SK-N-SH (cell line): ENCODE measurements at regions not wholly inside any gene's neighbourhood (a gene's known extent, or its start where the extent isn't known, plus 50 kb on each side); places are given as distances from the start of the nearest gene placed in this dataset.

Experiments
- CTCF ChIA-PET: fragments of 300-600, 350-600 bp; formaldehyde crosslinking; extraction: SDS; loops from one replicate; lab custom pipeline; 2021; lab: Yijun Ruan, JAX
- POLR2A ChIA-PET: fragments of 350-600 bp; sonication (Branson Sonifier 250); formaldehyde crosslinking; extraction: SDS; loops from one replicate; lab custom pipeline; 2020; ENCODE audit warnings: antibody characterized with exemption, inconsistent platforms; lab: Yijun Ruan, JAX
- DNase-seq: peaks from one replicate; pipeline ENCODE4 v3.0.0; 2012
- H2AFZ ChIP-seq: fragments of 200-600 bp; sonication (generic); 2 replicates; pipeline ENCODE4 v1.8.1; 2016; ENCODE audit warnings: antibody characterized with exemption, mild to moderate bottlenecking, low read depth
- H3F3A ChIP-seq: fragments of 200-600 bp; sonication (generic); replicated peaks from 2 replicates; pipeline ENCODE3; 2016; ENCODE audit warnings: antibody characterized with exemption, mild to moderate bottlenecking; ENCODE audit not compliant: insufficient read depth
- H3K27ac ChIP-seq, 2 experiments: fragments of 200-500 bp in 1 of 2; fragments of 200-600 bp in 1 of 2; sonication (Bioruptor generic) in 1 of 2; sonication (generic), shearing (Covaris generic) in 1 of 2; 2 replicates each; pipeline versions ENCODE4 v1.5.1 to v1.6.1; 2014 to 2016; ENCODE audit warnings: low read depth in 2 of 2, inconsistent platforms in 1 of 2, low read length in 1 of 2, mild to moderate bottlenecking in 1 of 2, mixed read lengths in 1 of 2
- H3K27me3 ChIP-seq: fragments of 200-600 bp; sonication (generic), shearing (Covaris generic); 2 replicates; pipeline ENCODE4 v1.6.1; 2016; ENCODE audit warnings: mixed run types; ENCODE audit not compliant: insufficient read depth
- H3K36me3 ChIP-seq, 2 experiments: fragments of 200-500 bp in 1 of 2; fragments of 200-600 bp in 1 of 2; sonication (Bioruptor generic) in 1 of 2; sonication (generic) in 1 of 2; replicated peaks in 1 of 2; 2 replicates each; pipeline versions ENCODE3 to v1.5.1; 2014 to 2016; ENCODE audit warnings: low read length in 1 of 2, mild to moderate bottlenecking in 1 of 2; ENCODE audit not compliant: insufficient read depth in 2 of 2, control insufficient read depth in 1 of 2
- H3K4me1 ChIP-seq, 2 experiments: fragments of 200-500 bp in 1 of 2; fragments of 200-600 bp in 1 of 2; sonication (Bioruptor generic) in 1 of 2; sonication (generic), shearing (Covaris generic) in 1 of 2; 2 replicates each; pipeline versions ENCODE4 v1.5.1 to v1.6.1; 2014 to 2016; ENCODE audit warnings: low read depth in 1 of 2, low read length in 1 of 2, mixed run types in 1 of 2; ENCODE audit not compliant: insufficient read depth in 2 of 2, control insufficient read depth in 1 of 2
- H3K4me2 ChIP-seq: fragments of 200-600 bp; sonication (generic), shearing (Covaris generic); 2 replicates; pipeline ENCODE4 v1.6.1; 2017; ENCODE audit warnings: mixed run types
- H3K4me3 ChIP-seq, 2 experiments: fragments of 200-500 bp in 1 of 2; fragments of 200-600 bp in 1 of 2; sonication (Bioruptor generic) in 1 of 2; sonication (generic), shearing (Covaris generic) in 1 of 2; 2 replicates each; pipeline versions ENCODE4 v1.5.1 to v1.8.1; 2014 to 2016; ENCODE audit warnings: low read depth in 2 of 2, inconsistent platforms in 1 of 2, low read length in 1 of 2, mild to moderate bottlenecking in 1 of 2, mixed read lengths in 1 of 2, moderate library complexity in 1 of 2
- H3K79me2 ChIP-seq: fragments of 200-600 bp; sonication (generic); 2 replicates; pipeline ENCODE4 v1.8.1; 2017; ENCODE audit warnings: mild to moderate bottlenecking; ENCODE audit not compliant: insufficient read depth
- H3K9ac ChIP-seq: fragments of 200-600 bp; sonication (generic); 2 replicates; pipeline ENCODE4 v1.6.1; 2017; ENCODE audit warnings: mixed run types
- H3K9me2 ChIP-seq: fragments of 200-600 bp; sonication (generic); 2 replicates; pipeline ENCODE4 v1.6.1; 2017; ENCODE audit warnings: mixed run types
- H3K9me3 ChIP-seq: fragments of 200-600 bp; sonication (generic); 2 replicates; pipeline ENCODE4 v1.6.1; 2017; ENCODE audit warnings: mixed run types, mild to moderate bottlenecking, moderate library complexity
- H4K20me1 ChIP-seq: fragments of 200-600 bp; sonication (generic); 2 replicates; pipeline ENCODE4 v1.6.1; 2017; ENCODE audit warnings: mild to moderate bottlenecking, mixed run types; ENCODE audit not compliant: insufficient read depth
- CHD2 ChIP-seq: fragments of 150-350 bp; IDR thresholded peaks from 2 replicates; pipeline ENCODE4 v1.6.1; 2018; ENCODE audit warnings: low read length; ENCODE audit not compliant: partially characterized antibody
- EZH2phosphoT487 ChIP-seq: fragments of 200-600 bp; sonication (generic); IDR thresholded peaks from 2 replicates; pipeline ENCODE4 v1.6.1; 2017; ENCODE audit warnings: low read depth, mixed run types, mild to moderate bottlenecking, antibody characterized with exemption, moderate library complexity, borderline replicate concordance
- FOSL2 ChIP-seq: IDR thresholded peaks from 2 replicates; pipeline ENCODE4 v1.4.0; 2012; ENCODE audit warnings: low read depth, mild to moderate bottlenecking, moderate library complexity, borderline replicate concordance
- GABPA ChIP-seq: IDR thresholded peaks from 2 replicates; pipeline ENCODE4 v1.4.0; 2012; ENCODE audit warnings: low read depth, mild to moderate bottlenecking
- NFIC ChIP-seq: IDR thresholded peaks from 2 replicates; pipeline ENCODE4 v1.4.0; 2012; ENCODE audit warnings: borderline replicate concordance
- NRF1 ChIP-seq: IDR thresholded peaks from 2 replicates; pipeline ENCODE4 v1.6.1; 2012; ENCODE audit warnings: low read depth, mild to moderate bottlenecking, low read length
- POLR2AphosphoS5 ChIP-seq: IDR thresholded peaks from 2 replicates; pipeline ENCODE4 v1.6.1; 2012; ENCODE audit warnings: low read depth, low read length
- RCOR1 ChIP-seq: fragments of 150-350 bp; IDR thresholded peaks from 2 replicates; pipeline ENCODE4 v1.6.1; 2017; ENCODE audit warnings: antibody characterized with exemption, low read length
- REST ChIP-seq: IDR thresholded peaks from 2 replicates; pipeline ENCODE4 v1.6.1; 2012; ENCODE audit warnings: mild to moderate bottlenecking, low read depth, low read length, moderate library complexity
- SIN3A ChIP-seq: IDR thresholded peaks from 2 replicates; pipeline ENCODE4 v1.6.1; 2012; ENCODE audit warnings: low read depth, mild to moderate bottlenecking, low read length, moderate library complexity, borderline replicate concordance
- TEAD4 ChIP-seq: IDR thresholded peaks from 2 replicates; pipeline ENCODE4 v1.4.0; 2012; ENCODE audit warnings: mild to moderate bottlenecking, borderline replicate concordance; ENCODE audit not compliant: insufficient read depth
- USF2 ChIP-seq: fragments of 150-350 bp; IDR thresholded peaks from 2 replicates; pipeline ENCODE4 v1.6.1; 2017; ENCODE audit warnings: antibody characterized with exemption, low read length, low read depth, borderline replicate concordance
- YY1 ChIP-seq: IDR thresholded peaks from 2 replicates; pipeline ENCODE4 v1.4.0; 2012; ENCODE audit warnings: low read depth, mild to moderate bottlenecking
- WGBS: methylation state at CpG from one replicate; pipeline ENCODE4 v1.1.6; 2017; ENCODE audit warnings: low lambda C conversion rate; 5-methylcytosine and 5-hydroxymethylcytosine counted together
- TF ChIP-seq, protein P1 (sequence below): IDR thresholded peaks from 2 replicates; pipeline ENCODE4; 2012

GRCh38 chr5:143601357-143601756 lies 197.9 kb upstream of the NR3C1 start (continued):
- TF ChIP-seq, protein P1, sequence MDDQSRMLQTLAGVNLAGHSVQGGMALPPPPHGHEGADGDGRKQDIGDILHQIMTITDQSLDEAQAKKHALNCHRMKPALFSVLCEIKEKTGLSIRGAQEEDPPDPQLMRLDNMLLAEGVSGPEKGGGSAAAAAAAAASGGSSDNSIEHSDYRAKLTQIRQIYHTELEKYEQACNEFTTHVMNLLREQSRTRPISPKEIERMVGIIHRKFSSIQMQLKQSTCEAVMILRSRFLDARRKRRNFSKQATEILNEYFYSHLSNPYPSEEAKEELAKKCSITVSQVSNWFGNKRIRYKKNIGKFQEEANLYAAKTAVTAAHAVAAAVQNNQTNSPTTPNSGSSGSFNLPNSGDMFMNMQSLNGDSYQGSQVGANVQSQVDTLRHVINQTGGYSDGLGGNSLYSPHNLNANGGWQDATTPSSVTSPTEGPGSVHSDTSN = no peak
- TF ChIP-seq FOSL2 (no peak), USF2 (no peak), SIN3A (no peak), EZH2phosphoT487 (no peak), RCOR1 (no peak)

DNA sequence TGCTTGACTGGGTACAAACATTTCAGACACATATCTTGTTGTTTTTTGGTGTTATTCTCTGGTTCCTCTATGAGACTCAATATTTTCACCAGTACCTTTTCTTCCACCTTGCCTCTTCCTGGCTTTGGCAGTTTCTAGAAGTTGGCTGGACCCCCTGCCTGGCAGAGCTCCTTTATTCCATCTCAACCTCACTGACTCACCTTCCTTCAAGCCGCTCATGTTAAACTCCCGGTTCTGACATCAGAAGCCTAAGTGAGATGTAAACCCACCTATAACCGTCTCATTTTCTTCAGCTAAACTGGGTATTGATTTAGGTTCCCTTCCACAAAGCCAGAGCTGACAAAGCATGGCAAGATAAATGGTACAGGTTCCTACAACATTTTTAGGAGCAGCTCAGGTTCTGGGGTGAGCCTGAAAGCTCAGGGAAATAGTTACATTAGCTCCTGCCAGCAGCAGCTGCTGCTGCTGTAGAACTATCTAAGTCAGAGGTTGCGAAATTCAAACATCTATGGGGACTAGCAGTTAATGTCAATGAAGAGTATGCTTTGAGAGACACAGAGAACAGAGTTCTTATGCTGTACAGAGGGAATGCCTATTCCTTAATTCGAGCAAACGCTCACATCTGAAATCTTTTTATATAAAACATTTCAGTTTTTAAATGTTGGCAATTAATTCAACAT lies 197.1 kb upstream of the NR3C1 start:
- H4K20me1 ChIP-seq = no peaks in the 10 kb centered on the region
- no peak overlapping the region for H3K9ac ChIP-seq
- ChIA-PET CTCF (no interaction called here), POLR2A (no interaction called here)
- H3K4me2 ChIP-seq = no peak overlapping the region
- H3K27me3 ChIP-seq = no peaks in the 10 kb centered on the region
- H3F3A ChIP-seq = no peaks in the 10 kb centered on the region
- peaks cover 0 to 9% of the 10 kb centered on the region in 2 experiments; a peak in 2 of 4 replicates for H3K4me1 ChIP-seq
- DNase-seq = no peak
- no peak overlapping the region for H2AFZ ChIP-seq
- WGBS = 92% methylated on average over 6 of the region's 6 CpGs
- no peaks in the 10 kb centered on the region for H3K79me2 ChIP-seq
- TF ChIP-seq SIN3A (no peak), GABPA (no peak), NRF1 (no peak), NFIC (no peak), TEAD4 (no peak), REST (no peak), POLR2AphosphoS5 (no peak), YY1 (no peak), FOSL2 (no peak), CHD2 (no peak)
- no peaks in the 10 kb centered on the region for H3K36me3 ChIP-seq
- no peak overlapping the region for H3K4me3 ChIP-seq
- no peaks in the 10 kb centered on the region for H3K9me3 ChIP-seq
- H3K27ac ChIP-seq = no peak overlapping the region
- H3K9me2 ChIP-seq = no peaks in the 10 kb centered on the region
